Dedifferentiated amniotic fluid mesenchymal stem cell (primary cell): ENCODE measurements at regions not wholly inside any gene's neighbourhood (a gene's known extent, or its start where the extent isn't known, plus 50 kb on each side); places are given as distances from the start of the nearest gene placed in this dataset.
A peak's percentile ranks its signal among the peaks of the same experiment; 100 is the strongest.

Experiments used
- DNase-seq: peaks from one replicate; pipeline ENCODE4 v3.0.0-alpha.2; 2016; ENCODE audit errors: extremely low spot score

DNA sequence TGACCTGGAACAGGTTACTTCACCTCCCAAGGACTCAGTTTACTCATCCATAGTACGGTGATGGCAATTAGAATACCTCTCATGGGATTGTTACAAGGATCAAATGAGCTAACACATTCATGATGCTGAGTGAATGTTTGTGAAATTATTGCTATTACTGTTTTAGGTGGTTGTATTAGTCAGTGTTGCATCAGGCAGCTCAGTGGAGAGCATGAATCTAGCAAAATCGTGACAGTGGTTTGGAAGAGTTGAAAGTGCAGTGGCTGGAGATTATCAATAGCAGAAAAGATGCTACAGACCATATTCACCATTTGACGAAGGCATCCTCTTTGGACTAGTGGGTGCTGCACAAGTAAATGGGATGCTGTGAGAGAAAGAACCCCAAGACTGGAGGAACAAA lies 50.4 kb upstream of the CTNNBL1 start:
- DNase-seq: no peak

DNA sequence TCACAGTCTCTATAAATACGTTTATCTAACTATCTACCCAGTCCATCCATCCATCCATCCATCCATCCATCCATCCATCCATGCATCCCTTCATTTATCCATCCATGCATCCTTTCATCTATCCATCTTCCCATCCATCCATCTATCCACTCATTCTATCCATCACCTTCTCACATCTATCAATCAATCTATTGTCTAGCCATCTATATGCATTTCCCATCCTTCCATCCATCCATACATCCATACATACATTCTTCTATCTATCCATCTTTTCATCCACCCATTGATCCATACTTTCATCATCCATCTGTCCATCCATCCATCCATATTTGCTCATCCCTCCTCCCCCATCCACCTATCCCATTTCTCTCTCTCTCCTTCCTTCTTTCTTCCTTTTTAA lies 51.6 kb upstream of the CTNNBL1 start:
- no peak for DNase-seq

DNA sequence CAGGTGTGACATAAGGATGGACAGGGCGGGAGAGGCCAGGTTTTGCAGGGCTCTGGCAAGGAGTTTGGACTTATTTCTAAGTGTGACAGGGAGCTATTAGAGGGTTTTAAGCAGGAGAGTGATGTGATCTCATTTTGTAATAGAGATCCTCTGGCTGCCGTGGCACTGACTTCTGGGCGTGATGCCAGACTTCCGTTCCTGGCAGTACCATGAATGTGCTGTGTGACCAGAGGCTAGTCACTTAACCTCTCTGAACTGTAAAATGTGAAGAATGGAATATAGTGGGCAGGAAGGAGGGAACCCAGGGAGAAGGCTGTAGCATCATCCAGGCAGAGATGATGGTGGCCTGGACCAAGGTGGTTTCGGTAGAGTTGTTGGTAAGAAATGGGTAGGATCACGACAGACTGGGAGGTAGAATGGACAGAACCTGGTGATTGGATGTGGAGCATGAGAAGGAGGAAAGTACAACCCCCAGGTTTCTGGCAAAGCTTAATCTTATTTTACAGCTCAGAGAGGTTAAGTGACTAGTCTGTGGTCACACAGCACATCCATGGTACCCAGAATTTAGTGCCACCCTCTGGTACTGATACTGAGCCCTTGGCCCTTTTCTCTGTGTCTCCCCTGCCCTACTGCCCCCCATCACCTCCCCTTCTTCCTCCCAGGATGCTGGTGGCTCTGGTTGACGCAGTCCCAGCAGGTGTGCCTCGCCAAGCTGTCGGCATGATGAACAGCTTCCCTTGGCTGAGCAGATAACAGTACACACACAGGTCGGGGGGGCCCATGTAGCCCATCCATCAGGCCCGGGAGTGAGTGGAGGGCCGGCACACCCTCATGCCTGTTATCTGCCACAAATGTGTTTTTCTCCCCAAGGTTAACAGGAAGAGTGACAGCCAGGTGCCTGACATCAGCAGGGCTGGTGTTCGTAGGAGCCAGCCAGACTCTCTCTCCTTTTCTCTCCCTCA lies 52.9 kb upstream of the CTNNBL1 start:
- no peak for DNase-seq

DNA sequence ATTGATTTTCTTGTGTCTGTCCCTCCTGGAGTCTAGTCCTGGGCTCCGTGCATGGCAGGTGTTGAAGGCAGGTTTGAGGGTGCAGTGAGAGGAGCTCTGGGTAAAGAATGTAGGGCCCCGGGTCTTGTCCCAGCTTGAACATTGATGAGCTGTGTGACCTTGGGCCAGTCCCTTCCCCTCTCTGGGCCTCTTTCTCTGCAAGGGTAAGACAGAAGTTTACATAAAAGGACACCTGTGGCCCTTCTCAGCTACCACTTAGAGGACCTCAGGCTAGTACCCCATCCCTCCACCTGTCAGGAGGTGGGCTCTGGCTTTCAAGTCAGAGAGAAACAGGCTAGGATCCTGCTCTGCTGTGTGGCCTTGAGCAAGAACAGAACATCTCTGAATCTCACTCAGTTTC lies 55.3 kb upstream of the CTNNBL1 start:
- DNase-seq: no peak

DNA sequence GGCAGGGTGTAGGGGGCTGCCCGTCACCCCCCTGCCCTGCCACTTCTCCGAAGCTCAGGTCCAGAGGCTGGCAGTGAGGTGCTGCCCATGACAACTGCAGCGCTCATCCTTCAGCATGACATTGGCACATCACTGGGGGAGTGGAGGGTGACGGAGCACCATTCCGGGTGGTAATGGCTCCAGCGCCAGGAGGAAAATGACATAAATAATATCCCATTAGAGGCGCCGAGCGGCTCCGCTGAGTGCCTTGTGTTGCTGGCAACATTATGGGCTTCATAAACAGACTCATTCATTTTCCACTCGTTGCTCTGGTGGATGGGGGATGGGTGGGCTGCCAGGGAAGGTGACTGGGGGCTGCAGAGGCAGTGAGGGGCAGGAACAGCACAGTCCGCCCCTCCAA lies 56.9 kb upstream of the CTNNBL1 start:
- DNase-seq: no peak

DNA sequence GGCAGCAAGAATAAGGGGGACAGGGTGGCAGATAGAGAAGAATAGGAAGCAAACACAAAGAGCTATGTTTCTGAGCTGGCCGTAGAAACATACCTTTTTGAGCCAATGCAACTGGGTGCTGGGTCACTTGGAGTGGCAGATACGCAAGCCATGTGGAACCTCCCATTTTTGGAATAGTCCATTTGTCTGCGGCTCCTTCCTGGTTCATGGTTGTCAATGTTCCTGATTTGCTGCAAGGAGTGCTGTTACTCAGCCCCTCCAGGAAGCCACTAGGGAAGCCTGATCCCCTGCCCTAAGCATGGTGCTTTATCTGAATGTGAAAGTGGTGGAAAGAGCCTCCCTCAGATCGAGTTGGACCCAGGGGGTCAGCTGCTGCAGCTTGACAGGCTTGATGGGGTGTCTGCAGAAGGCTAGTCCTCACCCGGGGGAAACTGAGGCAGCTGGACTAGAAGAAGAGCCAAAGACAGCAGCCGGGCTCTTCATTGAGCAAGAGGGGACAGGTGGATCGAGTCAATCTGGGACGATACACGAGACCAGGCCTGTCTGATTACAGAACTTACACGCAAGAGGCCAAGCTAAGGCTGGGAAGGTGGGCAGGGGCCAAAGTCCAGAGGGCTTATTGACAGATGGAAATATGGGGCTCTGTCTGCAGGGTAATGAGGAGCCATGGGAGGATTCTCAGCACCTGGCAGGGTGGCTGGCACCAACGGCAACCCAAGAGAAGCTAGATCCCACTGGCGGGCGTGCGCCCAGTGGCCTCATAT lies 57.4 kb upstream of the CTNNBL1 start:
- no peak for DNase-seq

DNA sequence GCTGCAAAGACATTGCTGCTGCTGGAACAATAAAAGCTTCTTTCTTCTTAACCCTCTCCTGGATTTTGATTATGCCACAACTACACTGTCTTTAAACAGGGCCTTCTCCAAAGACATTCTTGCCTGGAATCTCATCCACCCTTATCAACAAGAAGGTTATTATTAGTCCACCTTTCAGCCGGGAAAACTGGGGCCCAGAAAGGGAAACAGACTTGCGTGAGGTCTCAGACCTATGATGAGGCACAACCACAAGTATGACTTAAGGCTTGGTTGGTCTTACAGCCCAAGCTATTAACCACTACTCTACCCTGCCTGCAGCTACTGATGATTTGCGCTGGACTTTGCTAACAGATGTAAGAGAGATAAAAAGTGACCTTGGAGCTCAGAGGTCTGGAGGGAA lies 62.8 kb upstream of the CTNNBL1 start:
- no peak for DNase-seq

DNA sequence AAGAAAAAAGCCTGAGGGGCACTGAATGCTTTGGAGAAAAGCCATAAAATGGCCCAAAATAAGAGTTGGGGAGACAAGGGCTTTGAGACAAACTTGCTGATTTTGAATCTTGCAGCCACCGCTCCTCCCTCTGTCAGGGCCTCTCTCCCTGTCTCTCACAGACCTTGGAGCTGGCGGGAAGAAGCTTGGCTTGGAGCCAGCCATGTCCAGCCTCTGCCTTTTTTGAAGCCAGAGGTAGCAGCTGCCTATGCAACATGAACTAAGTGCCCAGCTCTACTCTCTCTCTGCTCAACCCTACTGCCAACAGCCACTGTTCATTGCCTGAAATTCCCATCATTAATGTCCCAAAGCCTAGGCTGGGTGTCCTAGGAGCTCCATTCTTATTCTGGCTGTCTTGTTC lies 63.7 kb upstream of the CTNNBL1 start:
- no peak for DNase-seq

DNA sequence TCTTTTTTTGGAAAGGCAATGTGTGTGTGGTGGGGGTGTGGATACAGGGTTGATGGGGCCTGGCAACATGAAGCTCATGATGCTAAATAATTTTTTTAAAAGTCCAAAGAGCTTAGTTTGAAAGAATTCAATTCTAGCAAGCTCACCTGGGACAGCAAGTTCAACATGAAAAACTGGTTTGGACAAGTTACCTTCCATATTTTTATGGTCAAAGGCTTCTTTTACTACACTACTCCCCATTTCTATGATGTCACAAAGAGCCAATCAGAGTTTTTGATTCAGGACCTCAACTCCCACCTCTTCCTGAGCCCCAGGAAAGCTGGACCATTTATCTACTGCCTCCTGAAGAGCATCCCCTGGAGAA lies 66.1 kb upstream of the CTNNBL1 start:
- no peak for DNase-seq

DNA sequence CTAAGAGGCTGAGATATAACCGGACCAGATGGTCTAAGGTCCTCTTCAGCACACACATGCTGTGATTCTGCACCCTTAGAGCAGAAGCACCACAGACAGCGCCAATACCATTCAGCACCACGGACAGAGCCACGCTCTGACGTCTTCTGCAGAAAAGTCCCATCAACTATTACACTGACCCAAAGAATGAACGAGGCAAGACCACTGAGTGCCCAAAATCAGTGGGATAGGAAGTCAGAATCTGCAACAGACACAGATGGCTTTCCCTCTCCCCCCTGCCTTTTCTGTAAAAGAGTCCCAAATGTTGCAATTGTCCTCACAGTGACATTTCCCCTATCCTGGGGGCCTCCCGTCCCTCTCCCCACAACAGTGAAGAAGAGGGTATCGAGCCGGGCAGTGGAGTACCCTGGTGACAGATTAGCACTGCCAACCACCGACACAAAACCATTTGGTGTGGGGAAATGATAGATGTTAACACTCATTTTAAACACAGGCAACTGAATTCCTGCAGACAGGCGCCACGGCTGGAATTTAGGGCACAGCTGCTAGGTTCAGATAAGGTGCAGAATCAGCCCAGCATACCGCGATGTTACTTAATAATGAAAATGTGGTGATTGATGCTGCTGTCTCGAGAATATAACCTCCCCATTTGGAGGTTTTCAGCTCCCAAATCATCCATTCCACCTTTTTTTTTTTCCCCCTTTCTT lies 66.6 kb upstream of the CTNNBL1 start:
- DNase-seq: peak; percentile 25

DNA sequence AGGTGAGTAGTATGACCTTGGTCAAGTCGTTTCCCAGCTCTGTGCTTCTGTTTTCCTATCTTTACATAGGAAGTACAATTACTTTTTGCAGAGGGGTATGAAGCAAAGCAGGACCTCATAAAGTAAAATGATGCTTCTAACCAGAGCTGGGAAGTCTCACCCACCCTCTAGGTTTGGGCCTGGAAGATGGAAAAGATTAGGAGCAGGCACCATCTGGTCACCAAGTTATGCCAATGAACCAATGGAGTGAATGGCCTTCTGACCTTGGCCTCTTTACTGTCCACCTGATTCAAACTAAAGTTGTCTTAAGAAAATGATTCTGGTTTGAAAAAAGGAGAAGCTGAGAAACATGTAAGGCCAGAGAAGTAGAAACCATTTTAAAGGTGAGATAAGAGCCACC lies 68.9 kb upstream of the CTNNBL1 start:
- DNase-seq: no peak

DNA sequence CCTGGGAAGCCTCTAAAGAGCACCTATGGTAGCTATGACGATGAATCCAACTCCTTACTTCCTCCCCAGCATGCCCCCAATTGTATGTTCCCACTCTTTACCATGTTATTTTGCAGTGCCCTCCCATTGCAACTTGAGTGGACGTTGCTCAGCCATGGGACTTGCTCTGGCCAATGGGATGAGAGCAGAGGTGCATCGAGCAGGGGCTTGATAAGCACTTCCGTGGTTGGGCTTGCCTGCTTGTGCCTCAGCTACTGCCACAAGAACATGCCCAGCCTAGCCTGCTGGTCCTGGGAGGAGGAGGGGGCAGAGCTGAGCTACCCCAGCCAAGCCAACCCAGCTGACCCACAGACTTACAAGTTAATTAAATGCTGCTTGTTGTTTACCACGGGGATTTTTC lies 71.1 kb upstream of the CTNNBL1 start:
- DNase-seq: no peak

DNA sequence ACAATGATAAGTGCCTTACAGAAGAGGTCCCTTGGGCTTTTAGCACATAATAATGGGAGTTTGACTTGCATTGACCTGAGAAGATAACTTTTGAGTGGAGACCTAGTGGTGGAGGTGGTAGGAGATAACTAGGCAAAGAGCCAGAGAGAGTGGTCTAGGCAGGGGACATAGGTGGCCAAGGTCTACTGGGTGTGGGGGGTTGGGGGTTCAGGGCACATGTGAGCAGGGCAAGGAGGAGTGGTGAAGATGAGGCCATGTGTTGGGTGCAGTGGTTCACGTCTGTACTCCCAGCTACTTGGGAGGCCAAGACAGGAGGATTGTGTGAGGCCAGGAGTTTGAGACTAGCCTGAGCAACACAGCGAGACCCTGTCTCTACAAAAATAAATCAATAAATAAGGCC lies 74.3 kb upstream of the CTNNBL1 start:
- DNase-seq: no peak

DNA sequence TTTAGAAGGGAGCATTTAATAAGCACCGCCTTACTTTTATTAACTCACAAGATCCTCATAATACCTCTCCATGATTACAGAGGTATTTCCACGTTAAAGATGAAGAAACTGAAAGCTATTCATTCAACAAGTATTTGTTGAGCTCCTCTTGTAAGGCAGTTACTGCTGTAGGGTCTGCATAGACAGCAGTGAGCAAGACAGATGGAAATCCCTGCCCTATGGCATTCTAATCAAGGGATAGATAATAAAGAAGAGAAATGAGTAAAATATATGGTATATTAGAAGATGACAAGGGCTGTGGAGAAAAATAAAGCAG lies 77.8 kb upstream of the CTNNBL1 start:
- DNase-seq: no peak

DNA sequence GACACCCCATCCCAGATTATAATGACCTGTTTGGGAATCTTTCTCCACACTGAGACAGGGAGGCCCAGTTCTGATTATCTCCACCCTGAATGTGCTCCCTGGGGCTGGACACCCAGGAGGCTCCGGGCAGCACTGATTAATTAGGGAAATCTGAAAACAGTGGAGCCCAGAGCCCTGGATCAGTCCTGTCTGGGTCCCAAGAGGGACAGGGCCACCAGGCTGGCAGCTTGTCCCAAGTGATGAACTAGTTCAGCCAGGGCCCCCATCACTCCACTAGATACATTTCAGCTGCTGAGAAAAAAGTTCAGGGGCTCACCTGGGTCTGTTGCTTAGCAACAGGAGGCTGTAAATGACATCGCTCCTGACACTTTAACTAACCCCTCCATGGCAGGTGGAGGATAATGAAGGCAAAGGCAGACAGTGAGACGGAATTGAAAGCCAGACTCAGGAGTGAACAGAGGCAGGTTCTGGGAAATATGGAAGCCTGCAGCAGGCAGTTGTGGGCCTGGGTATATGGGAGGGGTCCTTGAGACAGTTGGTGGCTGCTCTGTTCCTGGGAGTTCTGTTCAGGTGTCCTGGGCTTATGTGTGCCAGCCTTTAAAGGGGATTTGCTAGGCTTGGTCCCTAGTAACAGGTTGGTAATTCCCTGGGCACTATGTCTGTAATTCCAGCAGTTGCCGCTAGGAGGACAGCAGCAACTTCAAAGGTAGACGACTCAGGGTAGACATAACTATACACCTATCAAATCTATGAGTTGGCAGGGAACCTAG lies 78.3 kb upstream of the CTNNBL1 start:
- no peak for DNase-seq

DNA sequence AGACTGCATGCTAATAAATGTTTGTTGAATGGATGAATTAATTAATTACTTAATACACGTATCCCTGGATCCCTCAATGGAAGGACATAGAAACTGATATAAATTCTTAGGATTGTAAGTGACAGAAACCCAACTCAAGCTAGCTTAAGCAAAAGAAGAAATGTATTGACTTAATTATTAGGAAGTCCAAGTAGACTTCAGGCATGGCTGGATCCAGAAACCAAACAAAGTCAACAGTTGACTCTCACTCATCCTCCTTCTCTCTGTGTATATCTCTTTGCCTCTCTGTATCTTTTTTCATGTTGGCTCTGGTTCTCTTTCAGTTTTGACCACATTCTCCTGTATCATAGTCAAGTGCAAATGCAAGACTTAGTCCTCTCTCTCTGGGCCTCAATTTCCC lies 82.0 kb upstream of the CTNNBL1 start:
- no peak for DNase-seq

DNA sequence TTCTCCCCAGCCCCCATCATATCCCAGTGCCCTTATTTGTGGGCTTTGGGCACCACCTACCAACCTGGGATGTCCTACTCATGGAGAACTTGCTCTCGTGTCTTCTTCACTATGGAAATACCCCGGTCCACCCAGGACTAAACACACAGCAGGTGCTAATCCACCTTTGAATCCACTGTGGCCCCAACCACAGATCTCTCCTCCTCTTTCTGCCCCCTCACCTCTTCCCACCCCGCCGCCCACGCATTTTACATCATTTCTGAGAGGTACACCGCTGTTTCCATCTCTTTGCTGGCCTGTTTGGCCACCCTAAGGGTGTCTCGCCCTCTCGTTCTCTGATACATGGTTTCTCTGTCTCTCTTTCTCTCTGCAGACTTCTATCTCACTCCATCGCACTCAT lies 82.5 kb upstream of the CTNNBL1 start:
- DNase-seq: no peak

DNA sequence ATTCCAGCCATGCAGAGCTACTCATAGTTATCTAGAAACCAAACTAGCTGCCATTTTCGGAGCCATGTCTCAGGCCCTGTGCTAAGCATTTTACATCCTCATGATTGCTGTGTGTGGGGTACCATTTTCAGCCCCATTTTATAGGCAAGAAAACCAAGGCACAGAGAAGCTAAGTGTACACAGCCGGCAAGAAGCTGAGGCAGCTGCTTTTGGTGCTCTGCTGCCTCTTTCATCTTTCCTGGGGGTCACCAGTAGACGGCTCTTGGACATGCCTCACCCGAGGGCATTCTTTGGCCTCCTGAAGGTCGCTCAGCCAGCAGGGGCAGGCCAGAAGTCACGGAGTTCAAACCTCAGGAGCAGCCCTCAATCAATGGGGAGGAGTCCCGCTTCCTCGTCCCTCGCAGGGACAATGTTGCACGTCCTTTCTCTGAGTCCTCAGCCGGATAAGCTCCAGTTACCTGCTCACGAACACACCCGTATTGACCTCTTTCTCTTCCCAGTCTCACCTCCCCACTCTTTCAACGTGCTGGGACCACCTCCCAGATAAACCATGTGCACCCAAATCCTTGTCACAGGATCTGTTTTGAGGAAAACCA lies 82.6 kb upstream of the BLCAP start:
- no peak for DNase-seq

DNA sequence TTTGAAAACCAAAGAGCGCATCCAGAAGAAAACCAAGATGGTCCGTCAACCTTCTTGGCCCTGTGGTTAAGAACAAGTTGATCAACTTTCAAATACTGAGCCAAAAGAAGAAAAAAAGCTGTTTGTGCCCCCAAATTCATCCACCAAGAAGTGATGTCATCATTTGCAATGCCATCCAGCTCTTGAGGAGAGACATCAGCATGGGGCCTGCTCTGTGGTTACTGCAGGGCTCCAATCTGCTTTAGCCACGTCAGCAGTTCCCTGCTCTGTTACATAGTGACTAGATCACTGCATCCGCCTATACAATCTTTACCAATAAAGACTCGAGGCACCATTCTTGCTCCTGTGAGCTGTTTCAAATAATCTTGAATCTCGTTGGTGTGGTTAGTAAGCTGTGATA lies 75.0 kb upstream of the BLCAP start:
- no peak for DNase-seq

DNA sequence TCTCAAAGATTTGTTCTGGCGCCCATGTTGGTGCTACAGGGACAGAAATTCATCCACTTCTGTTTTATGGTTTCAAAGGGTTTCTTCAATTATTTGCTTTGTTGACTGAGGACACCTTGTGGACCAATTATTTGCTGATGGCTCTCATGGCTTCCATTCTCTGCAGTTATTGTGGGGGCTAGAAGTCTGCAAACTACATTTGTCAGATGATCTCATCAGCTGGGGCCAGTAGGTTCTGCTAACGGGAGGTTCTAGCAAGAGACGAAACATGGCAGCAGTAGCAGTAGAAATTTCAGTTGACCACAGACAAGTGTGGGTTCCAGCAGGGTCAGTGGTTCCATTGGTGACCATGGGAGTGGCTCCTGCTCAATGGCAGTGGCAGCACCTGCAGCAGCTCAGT lies 72.8 kb upstream of the BLCAP start:
- no peak for DNase-seq

DNA sequence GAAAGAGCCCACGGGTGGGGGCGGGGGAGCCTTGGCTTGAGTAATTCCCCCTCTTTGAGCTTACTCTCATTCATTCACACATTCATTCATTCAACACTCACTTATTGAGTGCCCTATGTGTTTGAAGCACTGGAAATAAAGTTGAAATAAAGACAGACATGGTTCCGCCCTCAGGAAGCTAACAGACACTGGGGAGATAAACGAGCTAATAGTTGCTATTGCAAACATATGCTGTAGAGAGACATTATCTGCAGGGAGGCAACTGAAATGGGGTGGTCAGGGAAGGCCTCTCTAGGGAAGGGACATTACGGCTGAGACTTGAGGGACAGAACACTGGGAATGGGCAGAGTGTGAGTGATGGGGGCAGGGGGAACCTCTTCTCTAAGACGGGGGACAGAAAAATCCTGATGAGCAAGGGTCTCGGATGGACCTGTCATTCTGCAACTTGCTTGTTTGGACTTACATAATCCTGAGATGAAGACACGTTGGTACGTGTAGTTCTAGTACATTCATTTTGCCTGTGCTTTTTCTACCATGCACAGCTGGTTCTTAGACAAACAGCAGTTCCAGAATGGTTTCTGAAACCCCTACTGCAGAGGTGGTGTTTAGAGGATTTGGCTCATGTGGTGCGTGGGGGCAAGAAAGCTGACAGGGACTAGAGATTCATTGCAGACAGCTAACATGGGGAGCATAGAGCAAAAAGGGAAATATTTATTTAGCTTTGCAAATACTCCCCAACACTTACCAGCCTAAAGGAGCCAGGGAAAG lies 71.1 kb upstream of the BLCAP start:
- DNase-seq: no peak
